Activated CD8-positive, alpha-beta memory T cell treated with anti-CD3 and anti-CD28 coated beads, Interleukin-2, amount 50 U/mL, for 48 hours (primary cell): ENCODE measurements at regions not wholly inside any gene's neighbourhood (a gene's known extent, or its start where the extent isn't known, plus 50 kb on each side); places are given as distances from the start of the nearest gene placed in this dataset.
"Not testable (repeated sequence)": the region's sequence is repeated elsewhere in the genome, so short reads cannot be mapped to it uniquely, and the experiment has no call there.

Experiments
- DNase-seq: peaks from one replicate; pipeline ENCODE4 v3.0.0-alpha.2; 2020

GRCh38 chr11:81966340-81966739 is 767.3 kb downstream of the FAM181B start:
- DNase-seq: no peak

GRCh38 chr11:81963018-81963417 is 770.6 kb downstream of the FAM181B start:
- DNase-seq: no peak

- no peak for DNase-seq
Measured at GRCh38 chr11:81960443-81960842, 773.2 kb downstream of the FAM181B start.

- DNase-seq: no peak
Measured at GRCh38 chr11:81959341-81959740, 774.3 kb downstream of the FAM181B start.

- not testable (repeated sequence) for DNase-seq
Measured at GRCh38 chr11:81954301-81954700, 779.4 kb downstream of the FAM181B start.

GRCh38 chr11:81946831-81947230 is 786.8 kb downstream of the FAM181B start:
- no peak for DNase-seq

- no peak for DNase-seq
Measured at GRCh38 chr11:81942646-81943045, 791.0 kb downstream of the FAM181B start.

GRCh38 chr11:81941998-81942397 is 791.7 kb downstream of the FAM181B start:
- DNase-seq: no peak

GRCh38 chr11:81932303-81932702 is 801.4 kb downstream of the FAM181B start:
- no peak for DNase-seq

GRCh38 chr11:81920205-81920604 is 813.5 kb downstream of the FAM181B start:
- DNase-seq: no peak

GRCh38 chr11:81916451-81916850 is 817.2 kb downstream of the FAM181B start:
- DNase-seq: no peak

GRCh38 chr11:81915045-81915444 is 818.6 kb downstream of the FAM181B start:
- DNase-seq: no peak

- no peak for DNase-seq
Measured at GRCh38 chr11:81913793-81914192, 819.9 kb downstream of the FAM181B start.

- no peak for DNase-seq
Measured at GRCh38 chr11:81907996-81908395, 825.7 kb downstream of the FAM181B start.

GRCh38 chr11:81899156-81899555 is 834.5 kb downstream of the FAM181B start:
- no peak for DNase-seq

- DNase-seq: no peak
Measured at GRCh38 chr11:81897639-81898038, 836.0 kb downstream of the FAM181B start.

GRCh38 chr11:81895258-81895657 is 838.4 kb downstream of the FAM181B start:
- no peak for DNase-seq

- DNase-seq: no peak
Measured at GRCh38 chr11:81892770-81893635, 840.7 kb downstream of the FAM181B start.

- no peak for DNase-seq
Measured at GRCh38 chr11:81888391-81888790, 845.3 kb downstream of the FAM181B start.

GRCh38 chr11:81887671-81888070 is 846.0 kb downstream of the FAM181B start:
- DNase-seq: no peak

GRCh38 chr11:81886406-81887075 is 847.1 kb downstream of the FAM181B start:
- DNase-seq: no peak

GRCh38 chr11:81874635-81875034 is 859.0 kb downstream of the FAM181B start:
- DNase-seq: no peak

GRCh38 chr11:81870815-81871214 is 862.8 kb downstream of the FAM181B start:
- no peak for DNase-seq

GRCh38 chr11:81870066-81870412 is 863.6 kb downstream of the FAM181B start:
- no peak for DNase-seq
